ENCODE measurements at regions not wholly inside any gene's neighbourhood (a gene's known extent, or its start where the extent isn't known, plus 50 kb on each side); places are given as distances from the start of the nearest gene placed in this dataset.

DNA sequence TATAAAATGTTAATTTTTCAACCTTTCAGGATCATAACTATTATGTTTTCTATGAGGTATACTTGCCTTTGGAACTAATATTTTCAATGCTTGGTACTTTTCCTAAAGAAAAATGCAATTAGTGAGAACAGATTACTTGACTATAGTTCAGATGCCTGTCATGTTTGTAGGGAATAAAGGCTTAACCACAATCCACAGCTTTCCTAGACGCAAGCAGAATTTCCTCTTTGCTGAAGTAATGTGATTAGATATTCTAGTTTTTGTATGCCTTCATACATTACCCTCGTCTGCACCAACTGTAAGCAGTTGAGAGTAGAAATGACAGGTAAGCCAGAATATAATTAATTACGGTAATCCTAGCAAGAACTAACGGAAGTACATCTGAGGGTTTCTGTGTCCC lies 581.4 kb upstream of the MMS22L start:
- intact Hi-C loops (cut with micrococcal nuclease), result no loop called here

DNA sequence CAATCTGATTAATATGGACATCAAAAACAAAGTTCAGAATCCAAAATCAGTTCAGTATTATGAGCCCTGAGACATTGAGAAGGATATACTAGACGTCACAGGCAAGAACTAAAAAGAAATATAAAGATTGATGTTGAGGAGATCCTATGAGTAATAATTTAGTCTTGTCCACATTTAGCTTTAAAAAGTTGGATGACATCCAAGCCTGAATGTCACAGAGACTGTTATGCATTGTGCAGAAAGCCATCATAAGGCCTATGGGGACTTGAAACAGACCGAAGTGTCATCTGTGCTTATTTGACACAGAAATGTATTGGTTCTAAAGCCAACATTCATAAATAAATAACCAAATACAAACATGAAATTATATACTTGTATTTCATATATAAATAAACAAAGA lies 581.8 kb upstream of the MMS22L start:
- Mint-ChIP-seq H3K27ac (no peak overlapping the region), H3K36me3 (ENCODE audit: low read depth) (no peaks in the 10 kb centered on the region), H3K27me3 (no peaks in the 10 kb centered on the region), H3K4me3 (no peak overlapping the region), H3K4me1 (ENCODE audit: low read depth) (no peaks in the 10 kb centered on the region), H3K9me3 (no peaks in the 10 kb centered on the region)
- intact Hi-C loops (cut with micrococcal nuclease), result no loop called here

More for the DNA sequence above, 581.4 kb upstream of the MMS22L start:
- no peak overlapping the region for H3K27ac Mint-ChIP-seq
- no peaks in the 10 kb centered on the region for H3K9me3 Mint-ChIP-seq
- no peaks in the 10 kb centered on the region for H3K36me3 Mint-ChIP-seq (ENCODE audit: low read depth)
- H3K27me3 Mint-ChIP-seq, result no peaks in the 10 kb centered on the region
- no peaks in the 10 kb centered on the region for H3K4me1 Mint-ChIP-seq (ENCODE audit: low read depth)
- no peak overlapping the region for H3K4me3 Mint-ChIP-seq

DNA sequence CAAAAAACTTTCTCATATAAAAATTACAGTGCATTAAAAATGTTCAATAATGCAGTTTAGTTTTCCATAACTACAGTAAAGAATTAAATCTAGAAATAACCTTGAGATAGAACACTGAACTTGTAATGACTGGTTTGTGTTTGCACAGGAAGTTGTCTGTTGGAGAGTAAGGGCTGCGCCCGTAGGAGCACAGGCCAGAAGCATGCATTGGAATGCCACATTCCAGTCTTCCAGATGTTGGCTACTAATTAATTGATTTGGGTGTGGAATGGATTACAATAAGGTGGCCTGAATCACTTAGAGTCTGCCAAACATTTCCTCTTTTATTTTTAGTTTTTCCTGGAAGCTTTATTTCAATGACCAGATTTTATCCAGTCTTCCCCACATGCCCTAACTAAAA lies 582.6 kb upstream of the MMS22L start:
- intact Hi-C loops (cut with micrococcal nuclease), result no loop called here
- H3K27ac Mint-ChIP-seq, result no peak overlapping the region
- H3K27me3 Mint-ChIP-seq, result no peaks in the 10 kb centered on the region
- H3K4me3 Mint-ChIP-seq, result no peak overlapping the region
- no peaks in the 10 kb centered on the region for H3K4me1 Mint-ChIP-seq (ENCODE audit: low read depth)
- H3K9me3 Mint-ChIP-seq, result no peaks in the 10 kb centered on the region
- H3K36me3 Mint-ChIP-seq (ENCODE audit: low read depth), result no peaks in the 10 kb centered on the region

DNA sequence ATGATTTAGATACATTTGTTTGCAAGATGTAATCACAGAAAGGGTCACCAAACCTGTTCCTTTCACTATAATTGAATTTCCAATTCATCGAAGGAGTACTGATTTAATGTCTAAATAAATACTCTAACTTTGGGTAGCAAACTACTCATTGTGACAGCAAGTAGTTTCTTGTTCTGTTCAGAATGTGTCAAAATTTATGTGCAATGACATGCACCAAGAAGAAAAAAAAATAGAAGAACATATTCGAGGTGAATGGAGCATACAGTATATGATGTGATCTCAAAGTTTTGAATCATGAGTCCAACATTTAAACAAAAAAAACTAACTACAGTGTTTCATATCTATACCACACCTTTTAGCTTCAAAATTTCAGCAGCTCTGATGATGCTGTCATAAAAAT lies 583.6 kb upstream of the MMS22L start:
- no peak overlapping the region for H3K4me3 Mint-ChIP-seq
- H3K27ac Mint-ChIP-seq, result no peak overlapping the region
- H3K36me3 Mint-ChIP-seq (ENCODE audit: low read depth), result no peaks in the 10 kb centered on the region
- H3K4me1 Mint-ChIP-seq (ENCODE audit: low read depth), result no peaks in the 10 kb centered on the region
- no peaks in the 10 kb centered on the region for H3K9me3 Mint-ChIP-seq
- intact Hi-C loops (cut with micrococcal nuclease), result no loop called here
- H3K27me3 Mint-ChIP-seq, result no peaks in the 10 kb centered on the region

GRCh38 chr6:97867177-97867576 lies 584.2 kb upstream of the MMS22L start:
- Mint-ChIP-seq H3K27ac (no peak overlapping the region), H3K4me1 (ENCODE audit: low read depth) (no peaks in the 10 kb centered on the region)

GRCh38 chr6:97870273-97870672 lies 587.3 kb upstream of the MMS22L start:
- intact Hi-C loops (cut with micrococcal nuclease), result no loop called here
- Mint-ChIP-seq H3K27ac (no peak overlapping the region), H3K27me3 (no peaks in the 10 kb centered on the region)

More at GRCh38 chr6:97867177-97867576, 584.2 kb upstream of the MMS22L start:
- Mint-ChIP-seq H3K9me3 (no peaks in the 10 kb centered on the region), H3K4me3 (no peak overlapping the region), H3K27me3 (no peaks in the 10 kb centered on the region), H3K36me3 (ENCODE audit: low read depth) (no peaks in the 10 kb centered on the region)
- intact Hi-C loops (cut with micrococcal nuclease), result no loop called here

DNA sequence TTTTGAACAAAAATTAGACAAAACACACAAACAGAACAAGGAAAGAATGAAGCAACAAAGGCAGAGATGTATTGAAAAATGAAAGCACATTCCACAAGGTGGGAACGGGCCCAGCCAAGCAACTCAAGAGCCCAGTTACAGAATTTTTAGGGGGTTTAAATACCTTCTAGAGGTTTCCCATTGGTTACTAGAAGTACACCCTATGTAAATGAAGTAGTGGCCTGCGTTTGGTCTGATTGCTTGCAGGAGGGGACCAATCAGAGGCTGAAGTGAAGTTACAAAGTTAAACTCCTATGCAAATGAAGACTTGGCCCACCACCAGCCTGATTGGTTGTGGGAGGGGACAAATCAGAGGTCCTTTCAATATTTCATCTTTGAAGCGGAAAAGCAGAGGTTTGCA lies 593.7 kb upstream of the MMS22L start:
- H3K27me3 Mint-ChIP-seq, result no peaks in the 10 kb centered on the region

More at GRCh38 chr6:97870273-97870672, 587.3 kb upstream of the MMS22L start:
- Mint-ChIP-seq H3K9me3 (no peaks in the 10 kb centered on the region), H3K4me3 (no peak overlapping the region), H3K4me1 (ENCODE audit: low read depth) (no peaks in the 10 kb centered on the region), H3K36me3 (ENCODE audit: low read depth) (no peaks in the 10 kb centered on the region)

GRCh38 chr6:97882755-97883154 lies 599.7 kb upstream of the MMS22L start:
- Mint-ChIP-seq H3K27me3 (no peaks in the 10 kb centered on the region), H3K27ac (no peak overlapping the region), H3K4me1 (ENCODE audit: low read depth) (no peaks in the 10 kb centered on the region), H3K36me3 (ENCODE audit: low read depth) (no peaks in the 10 kb centered on the region), H3K4me3 (no peak overlapping the region), H3K9me3 (no peaks in the 10 kb centered on the region)
- intact Hi-C loops (cut with micrococcal nuclease), result no loop called here

More for the DNA sequence above, 593.7 kb upstream of the MMS22L start:
- H3K4me3 Mint-ChIP-seq, result no peak overlapping the region
- no peaks in the 10 kb centered on the region for H3K36me3 Mint-ChIP-seq (ENCODE audit: low read depth)
- no peaks in the 10 kb centered on the region for H3K4me1 Mint-ChIP-seq (ENCODE audit: low read depth)
- no peak overlapping the region for H3K27ac Mint-ChIP-seq
- intact Hi-C loops (cut with micrococcal nuclease), result no loop called here
- no peaks in the 10 kb centered on the region for H3K9me3 Mint-ChIP-seq

GRCh38 chr6:97885325-97885724 lies 602.3 kb upstream of the MMS22L start:
- Mint-ChIP-seq H3K9me3 (no peaks in the 10 kb centered on the region), H3K4me1 (ENCODE audit: low read depth) (no peaks in the 10 kb centered on the region), H3K4me3 (no peak overlapping the region), H3K27me3 (no peaks in the 10 kb centered on the region), H3K27ac (no peak overlapping the region), H3K36me3 (ENCODE audit: low read depth) (no peaks in the 10 kb centered on the region)
- intact Hi-C loops (cut with micrococcal nuclease), result no loop called here

- no peaks in the 10 kb centered on the region for H3K27me3 Mint-ChIP-seq
- H3K4me1 Mint-ChIP-seq (ENCODE audit: low read depth), result no peaks in the 10 kb centered on the region
- H3K4me3 Mint-ChIP-seq, result no peak overlapping the region
- H3K9me3 Mint-ChIP-seq, result no peaks in the 10 kb centered on the region
- intact Hi-C loops (cut with micrococcal nuclease), result no loop called here
- H3K27ac Mint-ChIP-seq, result no peak overlapping the region
- H3K36me3 Mint-ChIP-seq (ENCODE audit: low read depth), result no peaks in the 10 kb centered on the region
Measured at GRCh38 chr6:97885828-97886227, 602.8 kb upstream of the MMS22L start.

DNA sequence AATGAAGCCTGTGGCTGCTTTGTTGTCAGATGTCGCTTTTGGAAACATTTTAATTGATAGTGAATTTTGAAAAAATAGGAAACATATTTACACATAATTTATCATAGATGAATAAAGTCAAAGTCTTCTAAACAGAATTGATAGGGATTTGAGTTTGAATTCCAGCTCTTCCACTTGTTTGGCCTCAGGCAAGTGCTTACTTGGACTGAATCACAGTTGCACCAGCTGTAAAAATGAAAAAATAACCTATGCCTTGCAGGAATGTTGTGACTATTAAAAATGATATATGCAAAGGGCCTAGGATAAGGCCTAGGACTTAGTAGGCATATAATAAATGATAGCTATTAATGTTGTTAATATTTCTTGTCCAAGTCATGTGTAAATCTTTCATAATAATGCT lies 618.5 kb upstream of the MMS22L start:
- no peak overlapping the region for H3K4me3 Mint-ChIP-seq
- no peaks in the 10 kb centered on the region for H3K9me3 Mint-ChIP-seq
- no peaks in the 10 kb centered on the region for H3K36me3 Mint-ChIP-seq (ENCODE audit: low read depth)
- H3K27ac Mint-ChIP-seq, result no peak overlapping the region
- H3K27me3 Mint-ChIP-seq, result no peaks in the 10 kb centered on the region
- no peaks in the 10 kb centered on the region for H3K4me1 Mint-ChIP-seq (ENCODE audit: low read depth)
- intact Hi-C loops (cut with micrococcal nuclease), result no loop called here

GRCh38 chr6:97909380-97909779 lies 626.4 kb upstream of the MMS22L start:
- Mint-ChIP-seq H3K27me3 (no peaks in the 10 kb centered on the region), H3K9me3 (peaks cover 6% of the 10 kb centered on the region), H3K27ac (no peak overlapping the region), H3K4me1 (ENCODE audit: low read depth) (no peaks in the 10 kb centered on the region), H3K4me3 (no peak overlapping the region), H3K36me3 (ENCODE audit: low read depth) (no peaks in the 10 kb centered on the region)
- intact Hi-C loops (cut with micrococcal nuclease), result no loop called here

DNA sequence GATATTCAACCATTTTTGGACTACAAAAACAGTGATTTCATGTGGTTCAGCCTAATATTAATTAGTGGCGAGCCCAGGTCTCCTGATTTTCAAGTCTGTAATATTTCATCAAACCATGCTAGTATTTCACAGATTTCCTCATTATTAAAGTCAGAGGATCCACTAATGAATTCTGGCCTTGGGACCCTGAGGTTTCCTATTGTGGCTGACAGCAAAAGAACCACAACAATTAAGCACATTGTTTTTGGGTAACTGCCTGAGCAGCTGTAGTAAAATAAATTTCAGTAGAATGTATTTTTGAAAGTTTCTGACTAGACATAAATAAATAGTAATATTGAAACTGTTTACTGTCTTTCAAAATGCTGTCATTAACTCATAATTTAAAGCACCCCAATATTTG lies 630.7 kb upstream of the MMS22L start:
- H3K27ac Mint-ChIP-seq, result no peak overlapping the region
- H3K27me3 Mint-ChIP-seq, result no peaks in the 10 kb centered on the region
- H3K4me1 Mint-ChIP-seq (ENCODE audit: low read depth), result no peaks in the 10 kb centered on the region
- peaks cover under 1% of the 10 kb centered on the region for H3K9me3 Mint-ChIP-seq
- intact Hi-C loops (cut with micrococcal nuclease), result no loop called here
- H3K36me3 Mint-ChIP-seq (ENCODE audit: low read depth), result no peaks in the 10 kb centered on the region
- no peak overlapping the region for H3K4me3 Mint-ChIP-seq

DNA sequence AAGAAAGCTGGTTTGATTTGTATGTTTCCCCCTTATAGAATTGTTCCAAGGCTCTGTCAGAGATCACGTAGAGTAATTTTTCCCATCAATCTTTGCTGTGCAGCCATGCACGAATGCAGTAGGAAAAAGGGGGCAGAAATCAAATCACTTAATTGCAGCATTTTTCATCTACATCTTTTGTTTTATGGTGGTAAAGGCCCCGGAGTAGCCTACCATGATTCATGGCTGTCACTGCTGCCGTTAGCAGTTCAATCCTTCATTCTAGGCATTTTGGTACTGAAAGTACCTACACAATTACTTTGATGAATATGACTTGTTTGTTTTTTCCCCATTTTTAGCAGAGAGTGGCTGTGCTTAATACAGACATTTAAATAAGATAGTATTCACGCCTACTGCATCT lies 631.9 kb upstream of the MMS22L start:
- Mint-ChIP-seq H3K27ac (no peak overlapping the region), H3K4me1 (ENCODE audit: low read depth) (no peaks in the 10 kb centered on the region), H3K27me3 (no peaks in the 10 kb centered on the region), H3K36me3 (ENCODE audit: low read depth) (no peaks in the 10 kb centered on the region), H3K9me3 (no peaks in the 10 kb centered on the region), H3K4me3 (no peak overlapping the region)
- intact Hi-C loops (cut with micrococcal nuclease), result no loop called here

- Mint-ChIP-seq H3K9me3 (no peaks in the 10 kb centered on the region), H3K36me3 (ENCODE audit: low read depth) (no peaks in the 10 kb centered on the region), H3K4me1 (ENCODE audit: low read depth) (no peaks in the 10 kb centered on the region), H3K27ac (no peak overlapping the region), H3K27me3 (no peaks in the 10 kb centered on the region), H3K4me3 (no peak overlapping the region)
- intact Hi-C loops (cut with micrococcal nuclease), result no loop called here
Measured at GRCh38 chr6:97915537-97915936, 632.5 kb upstream of the MMS22L start.
